Stimulated activated naive CD8-positive, alpha-beta T cell treated with anti-CD3 and anti-CD28 coated beads, Interleukin-15, Interleukin-2, amounts not matched to agents 100 U/mL and 50 U/mL, for 24 hours (primary cell): ENCODE measurements at regions not wholly inside any gene's neighbourhood (a gene's known extent, or its start where the extent isn't known, plus 50 kb on each side); places are given as distances from the start of the nearest gene placed in this dataset.

Source experiments
- ATAC-seq: fragments of 150-1000 bp; cut with Tn5 transposase; one replicate; pipeline ENCODE4 v1.10.0; 2021
- DNase-seq: peaks from one replicate; pipeline ENCODE4 v3.0.0; 2021

DNA sequence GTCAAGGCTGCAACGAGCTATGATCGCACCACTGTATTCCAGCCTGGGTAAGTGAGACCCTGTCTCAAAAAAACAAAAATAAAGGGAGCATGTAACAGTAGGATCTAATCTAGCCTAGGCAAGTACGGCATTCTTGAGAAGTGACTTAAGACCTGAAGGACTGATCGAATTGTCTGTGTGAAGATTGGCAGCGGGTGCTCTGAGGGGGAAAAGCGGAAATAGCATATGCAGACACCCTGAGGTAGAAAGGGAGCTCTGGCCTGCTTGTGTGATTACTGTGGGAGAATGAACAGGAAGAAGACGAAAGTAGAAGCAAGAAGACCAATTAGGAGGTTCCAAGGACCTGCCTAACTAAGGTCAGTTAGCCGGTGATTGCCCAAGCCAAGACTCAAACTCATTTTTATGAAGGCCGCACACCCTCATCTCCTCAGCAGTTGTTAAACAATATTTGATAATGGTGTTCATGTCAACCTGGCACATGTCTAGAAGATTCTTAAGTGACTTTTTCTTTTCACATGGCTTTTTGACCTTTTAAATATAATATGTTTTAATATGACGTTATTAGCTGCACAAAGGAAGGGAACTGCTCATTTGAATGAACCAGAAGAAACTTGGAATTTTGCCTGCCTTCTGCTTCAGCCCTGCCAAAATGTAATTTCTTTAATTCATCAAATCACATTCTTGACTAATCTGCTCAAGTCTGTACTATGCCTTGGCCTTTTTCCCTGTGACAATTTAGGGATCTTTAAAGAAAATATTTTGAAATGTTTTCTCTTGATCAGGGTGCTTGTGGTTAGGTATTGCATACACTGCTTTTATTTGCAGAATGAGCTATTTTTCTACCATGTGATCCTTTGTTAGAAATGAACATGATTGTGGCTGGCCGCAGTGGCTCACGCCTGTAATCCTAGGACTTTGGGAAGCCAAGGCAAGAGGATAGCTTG is 289.2 kb upstream of the DMRT1 start:
- ATAC-seq (no peak), DNase-seq (no peak)

DNA sequence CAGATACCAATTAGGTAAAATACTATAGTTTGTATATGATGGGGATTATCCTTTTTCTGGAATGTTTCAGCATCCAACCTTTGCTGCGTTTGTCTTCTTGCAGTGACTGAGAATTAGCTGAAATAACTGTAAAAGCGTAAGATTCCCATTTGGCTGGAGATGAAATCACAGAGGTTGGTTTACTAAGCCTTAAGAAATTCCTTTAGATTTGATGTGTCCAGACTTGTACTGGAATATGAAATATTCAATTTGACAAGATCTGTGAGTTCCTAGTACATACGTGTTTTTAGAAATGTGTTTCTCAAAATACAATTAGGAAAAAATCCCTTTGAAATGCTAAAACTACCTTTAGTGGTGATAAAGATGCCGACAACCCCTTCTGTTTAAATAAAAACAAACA is 286.0 kb upstream of the DMRT1 start:
- no peak for ATAC-seq
- DNase-seq = no peak

DNA sequence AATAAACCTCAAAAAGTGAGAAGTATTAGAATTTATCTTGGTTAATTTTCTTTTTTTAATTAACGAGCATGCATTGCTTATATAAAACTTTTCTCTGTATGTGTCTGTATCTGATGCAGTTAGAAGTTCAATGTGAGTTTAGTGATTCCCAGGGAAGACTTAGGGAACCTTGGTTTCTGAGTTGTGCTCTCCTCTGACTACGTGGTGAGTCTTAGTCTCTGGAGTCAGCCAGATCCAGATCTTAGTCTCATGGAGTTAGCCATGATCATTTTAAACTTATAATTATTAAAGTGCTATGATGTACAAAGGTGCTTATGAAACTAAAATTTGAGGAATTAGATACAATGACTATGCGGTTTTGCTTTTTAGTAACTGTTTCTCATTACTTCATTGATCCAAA is 285.3 kb upstream of the DMRT1 start:
- DNase-seq (no peak), ATAC-seq (no peak)

DNA sequence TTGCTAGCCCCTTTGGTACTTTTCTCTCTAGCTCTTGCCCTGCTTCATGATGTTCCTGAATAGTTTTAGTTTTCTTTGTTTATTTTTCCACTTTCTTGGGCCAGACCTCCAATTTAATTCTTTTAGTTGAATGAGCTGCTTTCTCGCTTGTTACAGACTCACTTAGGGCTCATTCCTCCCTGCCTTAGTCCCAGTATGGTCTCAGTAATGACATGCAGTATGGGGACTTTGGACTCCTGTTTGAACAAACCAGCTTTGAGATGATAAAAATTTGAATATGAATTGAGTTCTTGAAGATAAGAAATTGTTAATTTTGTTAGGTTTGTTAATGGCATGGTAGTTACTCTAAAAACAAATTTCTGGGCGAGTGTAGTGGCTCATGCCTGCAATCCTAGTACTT is 284.8 kb upstream of the DMRT1 start:
- DNase-seq = no peak
- ATAC-seq = no peak

DNA sequence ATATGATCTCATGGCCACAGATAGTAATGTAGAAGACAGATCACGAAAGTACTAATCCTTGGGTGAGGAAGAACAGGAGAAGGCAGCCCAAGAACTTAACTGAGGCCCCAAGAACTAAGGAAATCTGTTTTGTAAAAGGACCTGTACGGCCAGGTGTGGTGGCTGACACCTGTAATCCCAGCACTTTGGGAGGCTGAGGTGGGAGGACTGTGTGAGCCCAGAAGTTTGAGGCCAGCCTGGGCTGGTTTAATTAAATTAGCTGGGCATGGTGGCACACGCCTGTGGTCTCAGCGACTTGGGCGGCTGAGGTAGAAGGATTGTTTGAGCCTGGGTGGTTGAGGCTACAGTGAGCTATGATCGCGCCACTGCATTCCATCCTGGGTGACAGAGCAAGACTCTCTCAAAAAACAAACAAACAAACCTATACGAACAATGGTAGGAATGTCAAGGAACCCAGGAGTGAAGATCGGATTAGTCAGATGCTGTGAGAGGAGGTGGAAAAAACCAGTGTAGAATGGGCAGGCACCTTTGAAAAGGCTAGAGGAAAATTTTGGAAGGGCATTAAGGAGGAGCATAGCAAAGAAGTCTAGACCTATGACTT is 283.8 kb upstream of the DMRT1 start:
- DNase-seq = no peak
- no peak for ATAC-seq

DNA sequence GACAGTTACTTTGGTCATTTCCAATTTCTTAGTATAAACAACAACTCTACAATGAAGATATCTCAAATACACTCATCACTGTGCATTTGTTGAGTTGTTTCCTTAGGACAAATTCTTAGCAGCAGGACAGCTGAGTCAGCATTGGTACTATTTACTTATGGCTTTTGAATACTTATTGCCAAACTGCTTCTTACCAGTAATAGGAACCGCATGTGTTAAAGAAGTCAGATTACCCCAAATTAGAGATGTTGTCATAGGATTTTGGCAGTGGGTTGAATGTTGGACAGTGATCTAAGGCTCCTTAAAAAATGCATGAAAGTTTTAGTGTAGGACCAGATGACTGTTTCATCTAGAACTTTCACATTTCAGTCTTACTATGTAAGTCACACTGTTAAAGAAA is 280.1 kb upstream of the DMRT1 start:
- DNase-seq (no peak), ATAC-seq (no peak)

DNA sequence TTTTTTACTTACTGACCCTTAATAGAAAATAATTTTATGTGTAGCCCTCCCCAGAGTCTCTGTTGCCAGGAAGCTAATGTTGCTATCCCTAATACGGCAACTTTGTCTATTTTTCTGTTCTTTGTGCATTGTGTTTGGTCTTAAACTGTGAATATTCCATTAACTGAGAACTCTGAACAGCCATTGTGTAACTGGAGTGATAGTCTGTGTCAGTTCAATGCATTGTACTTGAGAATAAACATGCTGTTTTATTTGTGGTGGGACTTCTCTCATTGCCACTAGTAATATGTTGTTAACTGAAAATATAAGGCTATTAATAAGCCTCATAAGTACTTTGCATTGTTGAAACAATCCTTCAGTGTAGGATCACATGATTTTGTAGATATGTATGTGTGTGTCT is 278.3 kb upstream of the DMRT1 start:
- ATAC-seq = no peak

DNA sequence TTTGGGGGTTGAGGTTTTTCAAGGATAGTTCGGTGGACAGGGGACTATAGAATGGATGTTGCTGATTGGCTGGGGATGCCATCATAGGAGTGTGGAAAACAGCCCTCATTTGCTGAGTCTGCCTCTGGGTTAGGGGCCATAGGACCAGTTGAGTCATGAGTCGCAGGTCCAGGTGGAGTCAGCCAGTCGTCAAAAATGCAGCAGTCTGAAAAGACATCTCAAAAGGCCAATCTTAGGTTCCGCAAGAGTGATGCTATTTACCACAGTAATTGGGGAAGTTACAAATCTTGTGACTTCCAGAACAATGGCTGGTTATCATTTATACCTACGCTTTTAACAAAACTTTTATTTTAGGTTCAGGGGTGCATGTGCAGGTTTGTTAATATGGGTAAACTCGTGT is 276.0 kb upstream of the DMRT1 start:
- DNase-seq (no peak), ATAC-seq (no peak)

More for the DNA sequence above, 278.3 kb upstream of the DMRT1 start:
- no peak for DNase-seq

DNA sequence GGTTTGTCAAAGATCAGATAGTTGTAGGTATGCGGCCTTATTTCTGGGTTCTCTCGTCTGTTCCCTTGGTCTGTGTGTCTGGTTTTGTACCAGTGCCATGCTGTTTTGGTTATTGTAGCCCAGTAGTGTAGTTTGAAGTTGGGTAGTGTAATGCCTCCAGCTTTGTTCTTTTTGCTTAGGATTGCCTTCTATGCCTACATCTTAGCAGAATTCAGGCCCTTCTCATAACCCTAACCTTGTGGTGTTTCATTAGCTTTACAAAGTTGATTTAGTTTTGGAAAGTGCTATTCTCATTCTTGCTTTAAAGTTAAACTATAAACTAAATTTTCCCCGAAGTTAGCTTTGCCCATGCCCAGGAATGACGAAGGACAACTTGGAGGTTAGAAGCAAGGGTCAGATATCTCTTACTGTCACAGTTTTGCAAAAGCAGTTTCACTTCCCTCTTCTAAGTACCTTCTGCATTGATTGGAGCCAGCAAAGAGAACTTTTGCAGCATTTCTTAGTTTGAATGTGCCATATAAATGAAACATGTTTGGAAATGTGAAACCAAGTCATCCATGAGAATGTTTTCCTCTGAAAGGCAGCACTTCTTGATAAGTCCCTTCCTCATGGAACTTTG is 274.3 kb upstream of the DMRT1 start:
- DNase-seq = no peak
- ATAC-seq = no peak

DNA sequence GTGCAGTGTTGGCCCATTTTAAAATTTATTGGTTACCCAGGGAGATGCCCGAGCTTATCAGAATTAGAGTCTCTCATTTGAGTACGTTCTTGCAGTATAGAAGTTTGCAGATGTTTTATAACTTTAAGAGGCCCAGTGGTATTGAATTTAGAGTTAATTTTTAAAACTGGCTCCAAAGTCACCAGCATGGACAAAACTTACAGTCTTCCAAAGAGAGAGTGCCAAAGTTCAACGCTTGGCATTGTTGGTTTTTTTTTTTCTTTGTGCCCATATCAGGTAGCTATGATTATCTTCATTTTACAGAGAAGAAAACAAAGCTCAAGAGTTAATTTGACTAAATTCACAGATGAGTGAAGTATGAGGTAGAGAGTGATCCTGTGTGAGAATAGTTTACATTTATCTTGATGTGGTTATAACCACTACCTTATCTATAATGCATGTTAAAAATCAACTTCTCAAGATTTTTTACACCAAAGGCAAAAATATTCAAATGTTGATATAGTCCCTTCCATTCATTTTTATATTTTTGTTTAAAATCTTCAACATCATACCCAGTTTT is 273.7 kb upstream of the DMRT1 start:
- DNase-seq (no peak), ATAC-seq (no peak)

DNA sequence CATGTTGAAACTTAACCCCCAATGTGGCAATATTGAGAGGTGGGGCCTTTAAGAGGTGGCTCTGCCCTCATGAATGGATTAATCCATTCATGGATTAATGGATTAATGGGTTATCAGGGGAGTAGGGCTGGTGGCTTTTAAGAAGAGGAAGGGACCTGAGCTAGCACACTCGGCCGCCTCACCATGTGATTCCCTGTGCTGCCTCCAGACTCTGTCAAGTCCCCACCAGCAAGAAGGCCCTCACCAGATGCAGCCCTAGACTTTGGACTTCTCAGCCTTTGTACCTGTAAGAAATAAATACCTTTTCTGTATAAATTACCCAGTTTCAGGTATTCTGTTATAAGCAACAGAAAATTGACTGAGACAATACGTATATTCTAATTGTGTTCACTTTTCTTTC is 272.2 kb upstream of the DMRT1 start:
- ATAC-seq (no peak), DNase-seq (no peak)

DNA sequence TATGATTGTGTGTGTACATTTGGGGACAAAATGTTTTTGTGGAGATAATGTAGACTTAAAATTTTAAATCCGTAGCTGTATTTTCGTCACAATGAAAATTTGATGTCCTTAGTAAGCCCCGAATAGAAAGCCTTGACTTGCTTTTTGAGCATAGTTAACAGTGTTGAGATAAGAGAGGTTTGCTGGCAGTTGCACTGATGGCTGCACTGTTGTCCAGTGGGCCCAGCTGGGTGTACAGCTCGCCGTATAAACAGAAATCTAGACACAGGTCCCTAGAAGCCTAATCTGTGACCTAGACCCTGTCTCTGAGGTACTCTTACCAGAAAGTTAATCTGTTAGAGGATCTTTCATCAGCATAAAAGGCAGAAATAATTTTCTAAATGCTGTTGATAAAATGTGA is 271.3 kb upstream of the DMRT1 start:
- DNase-seq (no peak), ATAC-seq (no peak)

DNA sequence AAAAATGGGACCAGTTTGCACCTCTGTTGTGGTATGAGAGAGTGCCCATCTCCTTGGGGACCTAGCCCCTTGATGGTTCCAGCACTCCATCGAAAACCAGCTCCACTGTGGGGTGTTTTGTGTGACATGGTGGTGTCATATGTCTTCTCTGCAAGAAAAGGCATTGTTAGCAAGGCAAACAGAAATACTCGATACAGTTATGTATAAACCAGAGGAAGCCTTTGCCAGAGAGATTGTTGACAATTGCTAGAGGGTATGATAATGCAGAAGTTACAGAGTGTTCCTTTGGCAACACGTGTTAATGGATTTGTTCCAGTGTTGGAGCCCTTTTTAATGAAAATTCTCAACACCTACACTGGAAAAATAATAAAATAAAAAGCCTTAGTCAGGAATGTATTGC is 270.4 kb upstream of the DMRT1 start:
- ATAC-seq = no peak
- DNase-seq = no peak

DNA sequence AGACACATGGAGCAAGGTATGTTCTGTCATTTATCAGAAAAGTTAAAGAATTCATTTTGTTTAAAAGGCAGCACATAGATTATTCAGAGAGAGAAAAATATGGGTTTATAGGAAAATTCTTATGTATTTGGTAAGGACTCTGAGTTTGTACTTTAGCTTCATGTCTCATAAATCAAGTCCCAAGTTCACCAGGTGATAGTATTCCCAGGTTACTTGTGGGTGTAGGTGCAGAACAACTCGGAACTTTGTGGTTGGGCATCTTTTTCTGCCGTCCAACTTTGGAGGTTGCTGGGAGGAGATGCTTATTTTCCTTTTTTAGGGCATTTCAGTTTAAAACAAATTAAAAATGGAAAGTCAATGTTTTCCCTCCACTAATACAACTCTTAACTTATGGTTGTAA is 269.8 kb upstream of the DMRT1 start:
- ATAC-seq (no peak), DNase-seq (no peak)

DNA sequence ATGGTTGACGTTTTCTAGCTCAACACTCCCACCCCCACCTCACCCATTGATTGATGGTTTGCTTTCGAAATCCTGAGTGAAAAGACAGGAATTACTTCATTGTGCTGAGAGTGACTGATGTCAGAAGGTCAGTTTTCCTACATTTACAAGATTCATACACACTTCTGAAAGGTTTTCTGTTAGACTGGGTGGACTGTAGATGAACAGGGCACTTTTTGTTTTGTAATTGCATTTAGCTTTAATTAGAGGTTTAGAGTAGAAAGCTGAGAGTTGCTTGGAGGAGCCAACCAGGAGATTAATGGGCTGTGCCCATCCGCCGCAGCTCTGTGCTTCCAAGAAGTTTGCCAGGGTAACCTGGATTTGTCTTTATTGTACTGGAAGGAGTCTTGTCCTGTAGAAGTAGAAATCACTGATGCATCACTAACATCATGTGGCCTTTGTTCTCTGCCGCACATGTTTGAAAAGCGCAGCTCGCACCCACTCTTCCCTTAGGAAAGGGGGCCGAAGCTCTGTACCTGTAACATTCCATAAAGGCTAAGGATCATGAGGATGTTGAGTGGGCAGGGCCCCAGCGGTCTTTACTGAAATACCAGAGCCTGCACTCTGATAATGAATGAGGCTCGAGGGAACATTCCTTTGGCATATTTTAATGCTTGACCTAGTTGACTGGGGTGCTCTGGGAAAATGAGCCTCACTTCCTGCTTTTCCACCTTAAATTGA is 267.6 kb upstream of the DMRT1 start:
- ATAC-seq (no peak), DNase-seq (no peak)

DNA sequence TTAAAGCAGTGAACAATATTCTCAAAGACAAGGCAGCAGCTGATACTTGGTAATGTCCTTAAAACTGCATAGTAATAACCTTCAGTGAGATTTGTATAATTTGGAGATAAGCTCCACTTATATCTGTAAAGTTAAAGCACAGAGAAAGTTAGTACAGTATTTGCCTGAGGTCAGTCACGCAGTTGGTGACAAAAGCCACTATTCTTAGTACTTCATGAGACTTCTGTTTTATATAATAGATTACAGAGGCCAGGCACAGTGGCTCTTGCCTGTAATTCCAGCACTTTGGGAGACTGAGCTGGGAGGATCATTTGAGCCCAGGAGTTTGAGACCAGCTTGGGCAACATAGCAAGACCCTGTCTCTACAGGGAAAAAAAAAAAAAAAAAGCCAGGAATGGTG is 266.4 kb upstream of the DMRT1 start:
- DNase-seq (no peak), ATAC-seq (no peak)

DNA sequence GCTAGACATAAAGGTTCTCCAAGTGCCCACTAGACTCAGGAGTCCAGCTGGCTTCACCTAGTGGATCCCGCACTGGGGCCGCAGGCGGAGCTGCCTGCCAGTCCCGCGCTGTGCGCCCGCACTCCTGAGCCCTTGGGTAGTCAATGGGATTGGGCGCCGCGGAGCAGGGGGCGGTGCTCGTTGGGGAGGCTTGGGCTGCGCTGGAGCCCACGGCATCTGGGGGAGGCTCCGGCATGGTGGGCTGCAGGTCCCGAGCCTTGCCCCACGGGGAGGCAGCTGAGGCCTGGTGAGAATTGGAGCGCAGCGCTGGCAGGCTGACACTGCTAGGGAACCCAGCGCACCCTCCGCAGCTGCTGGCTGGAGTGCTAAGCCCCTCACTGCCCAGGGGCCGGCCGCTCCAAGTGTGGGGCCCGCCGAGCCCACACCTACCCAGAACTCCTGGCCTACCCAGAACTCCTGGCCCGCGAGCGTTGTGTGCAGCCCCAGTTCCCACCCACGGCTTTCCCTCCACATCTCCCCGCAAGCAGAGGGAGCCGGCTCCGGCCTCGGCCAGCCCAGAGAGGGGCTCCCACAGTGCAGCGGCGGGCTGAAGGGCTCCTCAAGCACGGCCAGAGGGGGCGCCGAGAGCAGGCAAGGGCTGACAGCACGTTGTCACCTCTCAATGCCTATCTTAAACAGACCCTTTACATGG is 260.7 kb upstream of the DMRT1 start:
- no peak for DNase-seq
- ATAC-seq = no peak

DNA sequence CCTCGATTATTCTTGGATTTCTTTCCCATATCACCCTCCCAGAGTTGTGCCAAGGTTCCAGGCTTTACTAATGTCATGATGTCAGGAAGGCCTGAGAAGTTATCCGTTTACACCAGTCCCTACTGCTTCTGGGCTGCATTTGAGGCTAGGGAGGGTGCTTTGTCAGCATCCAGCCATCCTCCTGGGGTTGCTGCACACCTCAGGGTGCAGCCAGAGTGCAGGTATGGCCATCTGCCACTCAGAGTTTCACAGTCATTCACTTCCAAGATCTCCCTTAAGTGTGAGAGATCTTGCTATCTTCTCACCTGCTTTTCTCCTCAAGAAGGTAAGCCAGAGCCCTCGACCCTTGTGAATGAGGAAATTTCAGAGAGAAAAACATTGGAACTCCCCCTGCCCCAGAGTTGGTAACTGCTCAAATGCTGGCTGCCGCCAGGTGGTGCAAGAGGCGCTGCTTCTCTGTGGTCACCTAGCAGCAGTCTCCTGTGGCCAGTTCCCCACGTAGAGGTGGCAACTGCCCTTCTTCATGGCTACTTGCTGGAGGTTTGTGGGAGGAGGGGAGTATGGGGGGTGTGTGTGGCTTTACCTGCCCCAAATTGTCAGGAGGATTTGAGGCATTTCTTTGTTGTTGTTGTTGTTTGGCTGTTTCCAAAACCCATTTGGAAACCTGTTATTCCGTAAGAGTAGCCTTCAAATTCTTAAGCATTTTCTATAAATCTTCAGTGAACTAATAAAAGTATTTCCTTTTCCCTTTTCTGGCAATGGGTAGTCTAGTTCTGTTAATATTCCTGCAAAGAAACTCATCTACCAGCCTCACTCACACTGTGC is 259.6 kb upstream of the DMRT1 start:
- no peak for ATAC-seq
- no peak for DNase-seq

DNA sequence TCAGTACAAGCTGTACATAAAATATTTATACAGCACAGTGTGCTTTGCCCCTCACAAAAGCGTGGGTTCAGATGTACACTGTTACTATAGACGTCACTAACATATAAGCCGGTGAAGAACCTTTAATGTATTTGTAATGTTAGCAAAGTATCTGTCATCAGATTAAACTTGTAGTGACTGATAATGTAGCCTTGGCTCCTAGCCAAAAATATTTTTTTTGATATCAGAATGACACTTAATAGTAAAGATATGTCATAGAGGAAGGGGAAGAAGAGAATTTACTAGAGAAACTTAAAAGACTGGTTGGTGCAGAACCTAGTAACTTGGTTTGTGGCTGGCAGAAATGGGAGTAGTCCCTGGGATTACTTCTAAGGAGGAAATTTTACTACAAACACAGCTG is 258.7 kb upstream of the DMRT1 start:
- no peak for DNase-seq
- ATAC-seq = no peak

DNA sequence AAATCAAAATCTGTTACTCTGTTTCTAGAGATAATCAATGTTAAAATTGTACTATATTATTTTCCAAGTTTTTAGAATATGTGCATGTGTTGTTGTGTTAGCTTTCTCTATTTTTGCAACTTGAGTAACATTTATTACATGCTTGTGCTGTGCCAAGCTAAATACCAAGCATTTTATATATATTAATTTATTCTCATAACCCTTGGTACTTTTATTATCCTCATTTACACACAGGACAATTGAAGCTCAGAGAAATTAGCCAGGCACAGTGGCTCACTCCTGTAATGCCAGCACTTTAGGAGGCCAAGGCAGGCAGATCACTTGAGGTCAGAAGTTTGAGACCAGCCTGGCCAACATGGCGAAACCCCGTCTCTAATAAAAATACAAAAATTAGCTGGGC is 254.0 kb upstream of the DMRT1 start:
- no peak for ATAC-seq
- no peak for DNase-seq

DNA sequence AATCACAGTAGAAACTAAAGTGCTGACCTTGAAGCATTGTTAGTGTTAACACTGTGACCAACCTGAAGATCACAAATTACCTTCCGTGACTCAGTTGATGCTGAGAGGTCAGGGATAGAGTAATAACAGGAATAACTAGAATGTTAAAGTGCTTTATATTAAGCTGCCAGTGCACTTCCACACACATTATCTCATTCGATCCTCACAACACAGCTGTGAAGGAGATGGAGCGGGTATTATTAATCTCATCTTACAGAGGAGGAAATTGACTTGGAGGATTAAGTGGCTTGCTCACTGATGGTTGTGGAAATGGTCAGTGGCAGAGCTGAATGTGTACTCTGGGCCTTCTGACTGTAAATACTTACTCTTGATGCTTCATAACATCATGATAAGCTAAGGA is 252.5 kb upstream of the DMRT1 start:
- ATAC-seq = no peak
- DNase-seq = no peak
